Suprapubic skin (tissue), 4 donors: ENCODE measurements at regions not wholly inside any gene's neighbourhood (a gene's known extent, or its start where the extent isn't known, plus 50 kb on each side); places are given as distances from the start of the nearest gene placed in this dataset.

Source experiments
- CTCF ChIP-seq, 2 donors: fragments of 200-600 bp in 1 of 2; fragments of 450-650 bp in 1 of 2; sonication (generic) in 1 of 2; IDR thresholded peaks; one replicate each; pipeline ENCODE4 v1.5.1; 2016 to 2019; ENCODE audit warnings: antibody characterized with exemption in 2 of 2, mild to moderate bottlenecking in 1 of 2, moderate library complexity in 1 of 2
- POLR2A ChIP-seq, 2 donors: fragments of 450-650 bp; IDR thresholded peaks; one replicate each; pipeline ENCODE4 v1.6.1; 2017; ENCODE audit warnings: antibody characterized with exemption in 2 of 2, mild to moderate bottlenecking in 2 of 2, moderate library complexity in 2 of 2
- POLR2AphosphoS5 ChIP-seq, 3 donors: sonication (generic); formaldehyde crosslinking; IDR thresholded peaks; one replicate each; pipeline ENCODE4 v1.6.1; 2017; ENCODE audit warnings: antibody characterized with exemption in 3 of 3

GRCh38 chr9:119959846-119960545 is 590.8 kb upstream of the BRINP1 start:
- TF ChIP-seq POLR2AphosphoS5 (IDR thresholded peaks at IDR 0.05) (no peak), POLR2A (IDR thresholded peaks at IDR 0.05) (no peak), CTCF (IDR thresholded peaks at IDR 0.05) (no peak)
